ENCODE measurements at regions not wholly inside any gene's neighbourhood (a gene's known extent, or its start where the extent isn't known, plus 50 kb on each side); places are given as distances from the start of the nearest gene placed in this dataset.

DNA sequence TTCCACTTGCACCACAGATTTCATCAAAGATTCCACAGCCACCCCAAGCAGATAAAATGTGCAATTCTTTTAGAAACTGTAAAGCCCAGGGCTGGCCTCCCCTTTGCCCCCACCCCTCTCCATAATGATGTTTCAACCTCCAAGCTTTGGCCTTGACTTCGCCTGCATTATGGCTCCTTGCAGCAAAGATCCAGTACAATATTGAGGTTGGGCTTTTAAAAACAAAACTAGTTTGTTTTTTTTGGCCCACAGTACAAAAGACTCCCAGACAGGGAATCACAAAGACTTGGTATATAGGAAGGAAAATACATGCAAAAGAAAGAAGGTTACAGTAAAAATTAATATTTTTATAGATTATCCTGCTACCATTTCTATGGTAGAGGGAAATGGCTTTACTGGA is 356.5 kb upstream of the PTBP2 start:
- H3K36me3 ChIP-seq (ENCODE audit: control insufficient read depth, insufficient read depth, low read length), result no peaks in the 10 kb centered on the region
- DNase-seq (ENCODE audit: low read depth), result no peak
- no peaks in the 10 kb centered on the region for H3K27me3 ChIP-seq (ENCODE audit: control insufficient read depth, insufficient read depth, low read length)
- no peak overlapping the region for H3K4me3 ChIP-seq (ENCODE audit: low read depth, low read length)
- TF ChIP-seq, protein P1, sequence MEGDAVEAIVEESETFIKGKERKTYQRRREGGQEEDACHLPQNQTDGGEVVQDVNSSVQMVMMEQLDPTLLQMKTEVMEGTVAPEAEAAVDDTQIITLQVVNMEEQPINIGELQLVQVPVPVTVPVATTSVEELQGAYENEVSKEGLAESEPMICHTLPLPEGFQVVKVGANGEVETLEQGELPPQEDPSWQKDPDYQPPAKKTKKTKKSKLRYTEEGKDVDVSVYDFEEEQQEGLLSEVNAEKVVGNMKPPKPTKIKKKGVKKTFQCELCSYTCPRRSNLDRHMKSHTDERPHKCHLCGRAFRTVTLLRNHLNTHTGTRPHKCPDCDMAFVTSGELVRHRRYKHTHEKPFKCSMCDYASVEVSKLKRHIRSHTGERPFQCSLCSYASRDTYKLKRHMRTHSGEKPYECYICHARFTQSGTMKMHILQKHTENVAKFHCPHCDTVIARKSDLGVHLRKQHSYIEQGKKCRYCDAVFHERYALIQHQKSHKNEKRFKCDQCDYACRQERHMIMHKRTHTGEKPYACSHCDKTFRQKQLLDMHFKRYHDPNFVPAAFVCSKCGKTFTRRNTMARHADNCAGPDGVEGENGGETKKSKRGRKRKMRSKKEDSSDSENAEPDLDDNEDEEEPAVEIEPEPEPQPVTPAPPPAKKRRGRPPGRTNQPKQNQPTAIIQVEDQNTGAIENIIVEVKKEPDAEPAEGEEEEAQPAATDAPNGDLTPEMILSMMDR (IDR thresholded peaks at IDR 0.05; ENCODE audit: insufficient read depth, low read length, poor library complexity, severe bottlenecking), result no peak

DNA sequence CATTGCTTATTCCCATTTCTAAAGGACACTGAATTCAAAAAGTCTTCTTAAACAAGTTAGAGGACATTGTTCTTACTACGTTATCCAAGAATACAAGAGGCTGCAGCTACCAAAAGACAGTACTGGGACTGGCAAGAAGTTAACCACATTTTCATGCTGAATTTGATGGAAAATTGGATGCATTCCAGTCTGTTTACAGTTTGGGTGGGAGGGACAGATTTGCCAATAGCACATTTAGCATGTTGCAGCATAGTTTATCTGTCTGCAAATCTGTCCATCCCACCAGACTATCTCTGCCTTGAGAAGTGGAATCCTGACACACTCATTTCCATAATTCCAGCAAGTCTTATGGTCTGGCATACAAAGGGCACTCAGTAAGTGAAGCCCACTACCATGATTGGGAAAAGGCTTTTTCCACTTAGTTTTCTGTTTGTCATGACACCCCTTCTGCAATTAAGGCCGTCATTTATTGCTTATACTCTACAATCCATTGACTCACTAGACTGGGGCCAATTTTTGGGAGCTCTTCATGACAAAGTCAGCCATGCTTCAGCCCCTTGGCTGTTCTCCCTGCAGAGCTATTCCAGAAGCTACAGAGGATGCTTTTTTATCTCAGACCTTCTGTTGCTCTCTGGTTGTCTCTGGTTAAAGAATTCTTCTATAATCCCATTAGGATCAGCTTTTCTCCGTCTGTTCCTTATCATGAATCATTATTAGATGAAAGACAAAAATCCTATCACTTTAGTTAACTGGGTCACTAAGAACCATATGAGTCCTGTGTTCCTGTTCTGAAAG is 355.8 kb upstream of the PTBP2 start:
- Histone ChIP-seq H3K4me3 (ENCODE audit: low read depth, low read length) (no peak overlapping the region), H3K36me3 (ENCODE audit: control insufficient read depth, insufficient read depth, low read length) (no peaks in the 10 kb centered on the region), H3K27me3 (ENCODE audit: control insufficient read depth, insufficient read depth, low read length) (no peaks in the 10 kb centered on the region)
- no peak for DNase-seq (ENCODE audit: low read depth)
- TF ChIP-seq, protein P1 (IDR thresholded peaks at IDR 0.05; ENCODE audit: insufficient read depth, low read length, poor library complexity, severe bottlenecking), result no peak

DNA sequence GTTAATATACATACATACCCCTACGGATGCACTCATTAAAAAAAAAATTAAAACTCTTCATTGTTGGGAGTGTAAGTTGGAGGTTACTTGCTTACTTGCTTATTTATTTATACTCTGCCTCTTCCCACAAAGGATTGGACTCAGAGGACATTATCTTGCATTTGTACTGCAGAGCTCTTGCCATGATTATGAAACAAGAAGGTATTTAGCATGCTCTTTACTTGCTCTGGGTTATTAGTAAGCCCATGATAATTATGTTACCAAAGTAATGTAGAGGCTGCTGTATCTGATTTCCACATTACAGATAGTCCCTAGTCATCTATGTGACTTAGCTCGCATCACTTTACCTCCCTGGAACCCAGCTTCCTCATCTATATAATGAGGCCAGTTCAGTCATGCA is 355.1 kb upstream of the PTBP2 start:
- Histone ChIP-seq H3K36me3 (ENCODE audit: control insufficient read depth, insufficient read depth, low read length) (no peaks in the 10 kb centered on the region), H3K27me3 (ENCODE audit: control insufficient read depth, insufficient read depth, low read length) (no peaks in the 10 kb centered on the region), H3K4me3 (ENCODE audit: low read depth, low read length) (no peak overlapping the region)
- TF ChIP-seq, protein P1 (IDR thresholded peaks at IDR 0.05; ENCODE audit: insufficient read depth, low read length, poor library complexity, severe bottlenecking), result no peak
- no peak for DNase-seq (ENCODE audit: low read depth)

DNA sequence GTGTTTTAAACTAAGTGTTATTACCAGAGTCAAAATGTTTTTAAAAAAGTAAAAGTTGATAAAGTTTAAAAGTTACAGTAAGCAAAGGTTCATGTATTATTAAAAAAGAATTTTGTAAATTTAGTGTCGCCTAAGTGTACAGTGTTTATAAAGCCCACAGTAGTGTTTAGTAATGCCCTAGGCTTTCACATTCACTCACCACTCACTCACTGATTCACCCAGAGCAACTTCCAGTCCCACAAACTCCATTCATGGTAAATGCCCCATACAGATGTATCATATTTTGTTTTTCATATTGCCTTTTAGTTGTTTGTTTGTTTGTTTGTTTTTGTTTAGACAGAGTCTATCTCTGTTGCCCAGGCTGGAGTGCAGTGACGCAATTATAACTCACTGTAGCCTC is 353.8 kb upstream of the PTBP2 start:
- no peaks in the 10 kb centered on the region for H3K27me3 ChIP-seq (ENCODE audit: control insufficient read depth, insufficient read depth, low read length)

DNA sequence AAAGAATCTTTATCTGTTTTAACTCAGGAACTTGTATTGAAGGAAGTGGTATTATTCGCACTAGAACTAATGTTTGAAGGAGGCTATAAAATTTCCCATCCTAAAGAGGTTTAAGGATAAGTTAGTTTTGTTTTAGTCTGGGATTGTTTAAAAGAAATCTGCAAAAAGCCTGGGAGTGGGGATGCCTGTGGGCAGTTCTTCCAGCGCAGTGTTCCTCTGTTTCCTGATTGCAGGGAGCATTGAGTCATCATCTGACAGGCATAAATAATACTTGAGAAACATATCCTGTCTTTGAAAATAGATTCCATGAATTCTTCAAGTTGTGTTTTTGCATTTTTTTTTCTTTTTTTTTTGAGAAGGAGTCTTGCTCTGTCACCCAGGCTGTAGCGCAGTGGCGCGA is 350.8 kb upstream of the PTBP2 start:
- DNase-seq (ENCODE audit: low read depth), result peak; percentile 38
- Histone ChIP-seq H3K4me3 (ENCODE audit: low read depth, low read length) (no peak overlapping the region), H3K27me3 (ENCODE audit: control insufficient read depth, insufficient read depth, low read length) (no peaks in the 10 kb centered on the region), H3K36me3 (ENCODE audit: control insufficient read depth, insufficient read depth, low read length) (no peaks in the 10 kb centered on the region)
- TF ChIP-seq, protein P1 (IDR thresholded peaks at IDR 0.05; ENCODE audit: insufficient read depth, low read length, poor library complexity, severe bottlenecking), result no peak

More for the DNA sequence above, 353.8 kb upstream of the PTBP2 start:
- TF ChIP-seq, protein P1 (IDR thresholded peaks at IDR 0.05; ENCODE audit: insufficient read depth, low read length, poor library complexity, severe bottlenecking), result no peak
- Histone ChIP-seq H3K36me3 (ENCODE audit: control insufficient read depth, insufficient read depth, low read length) (no peaks in the 10 kb centered on the region), H3K4me3 (ENCODE audit: low read depth, low read length) (no peak overlapping the region)
- no peak for DNase-seq (ENCODE audit: low read depth)

DNA sequence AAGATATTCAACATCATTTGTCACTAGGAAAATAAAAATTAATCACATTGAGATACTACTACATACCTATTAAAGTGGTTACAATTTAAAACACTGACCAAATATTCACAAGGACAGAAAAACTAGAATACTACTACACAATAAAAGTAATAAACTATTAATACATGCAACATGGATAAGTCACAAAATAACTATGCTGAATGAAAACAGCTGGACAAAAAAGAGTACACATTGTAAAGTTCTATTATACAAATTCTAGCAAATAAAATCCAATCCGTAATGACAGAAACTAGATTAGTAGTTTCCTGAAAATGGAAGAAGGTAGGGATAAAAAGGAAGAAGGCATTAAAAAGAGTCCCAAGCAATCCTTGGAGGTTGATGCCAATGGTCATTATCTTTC is 348.7 kb upstream of the PTBP2 start:
- TF ChIP-seq, protein P1 (IDR thresholded peaks at IDR 0.05; ENCODE audit: insufficient read depth, low read length, poor library complexity, severe bottlenecking), result no peak
- Histone ChIP-seq H3K36me3 (ENCODE audit: control insufficient read depth, insufficient read depth, low read length) (no peaks in the 10 kb centered on the region), H3K4me3 (ENCODE audit: low read depth, low read length) (no peak overlapping the region), H3K27me3 (ENCODE audit: control insufficient read depth, insufficient read depth, low read length) (no peaks in the 10 kb centered on the region)
- DNase-seq (ENCODE audit: low read depth), result no peak
